ENCODE measurements at regions not wholly inside any gene's neighbourhood (a gene's known extent, or its start where the extent isn't known, plus 50 kb on each side); places are given as distances from the start of the nearest gene placed in this dataset.
"Not testable (repeated sequence)": the region's sequence is repeated elsewhere in the genome, so short reads cannot be mapped to it uniquely, and the experiment has no call there.

GRCh38 chr2:106267997-106268396 lies 73.9 kb upstream of the UXS1 start:
- TF ChIP-seq EZH2 (IDR thresholded peaks at IDR 0.05; ENCODE audit: borderline replicate concordance, low read length), result no peak
- H3K4me3 ChIP-seq (ENCODE audit: low read depth, low read length, poor library complexity, severe bottlenecking), result no peak overlapping the region
- no peaks in the 10 kb centered on the region for H3K79me2 ChIP-seq (ENCODE audit: insufficient read depth, low read length)
- no peaks in the 10 kb centered on the region for H4K20me1 ChIP-seq (ENCODE audit: insufficient read depth, low read length)
- no peak overlapping the region for H3K9ac ChIP-seq (ENCODE audit: low read length)
- no peaks in the 10 kb centered on the region for H3K9me3 ChIP-seq (ENCODE audit: low read length)
- no peaks in the 10 kb centered on the region for H3K4me1 ChIP-seq (ENCODE audit: insufficient read depth, low read length, severe bottlenecking)
- no peak overlapping the region for H2AFZ ChIP-seq (ENCODE audit: low read length)
- no peak overlapping the region for H3K27ac ChIP-seq (ENCODE audit: low read depth, low read length, poor library complexity, severe bottlenecking)
- no peaks in the 10 kb centered on the region for H3K36me3 ChIP-seq (ENCODE audit: insufficient read depth, low read length)
- H3F3A ChIP-seq (ENCODE audit: insufficient read depth, low read length), result no peaks in the 10 kb centered on the region
- H3K27me3 ChIP-seq (ENCODE audit: insufficient read depth, low read length), result no peaks in the 10 kb centered on the region
- no peaks in the 10 kb centered on the region for H3K9me2 ChIP-seq (ENCODE audit: low read depth, low read length)
- H3K4me2 ChIP-seq (ENCODE audit: low read length), result no peak overlapping the region

- Histone ChIP-seq H3K4me3 (ENCODE audit: low read depth, low read length, poor library complexity, severe bottlenecking) (no peak overlapping the region), H3K27ac (ENCODE audit: low read depth, low read length, poor library complexity, severe bottlenecking) (no peak overlapping the region), H2AFZ (ENCODE audit: low read length) (no peak overlapping the region), H3K79me2 (ENCODE audit: insufficient read depth, low read length) (no peaks in the 10 kb centered on the region), H3K4me1 (ENCODE audit: insufficient read depth, low read length, severe bottlenecking) (no peaks in the 10 kb centered on the region), H3K9ac (ENCODE audit: low read length) (no peak overlapping the region), H3K9me2 (ENCODE audit: low read depth, low read length) (no peaks in the 10 kb centered on the region), H3K4me2 (ENCODE audit: low read length) (no peak overlapping the region), H3K9me3 (ENCODE audit: low read length) (no peaks in the 10 kb centered on the region), H4K20me1 (ENCODE audit: insufficient read depth, low read length) (no peaks in the 10 kb centered on the region), H3K27me3 (ENCODE audit: insufficient read depth, low read length) (no peaks in the 10 kb centered on the region), H3F3A (ENCODE audit: insufficient read depth, low read length) (no peaks in the 10 kb centered on the region), H3K36me3 (ENCODE audit: insufficient read depth, low read length) (no peaks in the 10 kb centered on the region)
- TF ChIP-seq CTCF (IDR thresholded peaks at IDR 0.05; ENCODE audit: low read length) (no peak), EZH2 (IDR thresholded peaks at IDR 0.05; ENCODE audit: borderline replicate concordance, low read length) (no peak)
Observed at GRCh38 chr2:106261871-106262321, 67.8 kb upstream of the UXS1 start.

- not testable (repeated sequence) for H3K9me2 ChIP-seq (ENCODE audit: low read depth, low read length); H3K27me3 ChIP-seq (ENCODE audit: insufficient read depth, low read length); H2AFZ ChIP-seq (ENCODE audit: low read length); H3K27ac ChIP-seq (ENCODE audit: low read depth, low read length, poor library complexity, severe bottlenecking); H3K36me3 ChIP-seq (ENCODE audit: insufficient read depth, low read length); H3K4me2 ChIP-seq (ENCODE audit: low read length); H3K9me3 ChIP-seq (ENCODE audit: low read length); H3F3A ChIP-seq (ENCODE audit: insufficient read depth, low read length); H3K79me2 ChIP-seq (ENCODE audit: insufficient read depth, low read length); H3K4me1 ChIP-seq (ENCODE audit: insufficient read depth, low read length, severe bottlenecking); H4K20me1 ChIP-seq (ENCODE audit: insufficient read depth, low read length); H3K4me3 ChIP-seq (ENCODE audit: low read depth, low read length, poor library complexity, severe bottlenecking); H3K9ac ChIP-seq (ENCODE audit: low read length)
Observed at GRCh38 chr2:106258859-106259258, 64.8 kb upstream of the UXS1 start.

- H3K79me2 ChIP-seq (ENCODE audit: insufficient read depth, low read length), result no peaks in the 10 kb centered on the region
- no peaks in the 10 kb centered on the region for H3K36me3 ChIP-seq (ENCODE audit: insufficient read depth, low read length)
- no peak overlapping the region for H2AFZ ChIP-seq (ENCODE audit: low read length)
- no peaks in the 10 kb centered on the region for H3K9me2 ChIP-seq (ENCODE audit: low read depth, low read length)
- no peak overlapping the region for H3K27ac ChIP-seq (ENCODE audit: low read depth, low read length, poor library complexity, severe bottlenecking)
- no peak for TF ChIP-seq EZH2 (IDR thresholded peaks at IDR 0.05; ENCODE audit: borderline replicate concordance, low read length)
- TF ChIP-seq CTCF (IDR thresholded peaks at IDR 0.05; ENCODE audit: low read length), result no peak
- H3K9me3 ChIP-seq (ENCODE audit: low read length), result no peaks in the 10 kb centered on the region
- H4K20me1 ChIP-seq (ENCODE audit: insufficient read depth, low read length), result no peaks in the 10 kb centered on the region
- H3K4me3 ChIP-seq (ENCODE audit: low read depth, low read length, poor library complexity, severe bottlenecking), result no peak overlapping the region
- no peak overlapping the region for H3K9ac ChIP-seq (ENCODE audit: low read length)
- no peaks in the 10 kb centered on the region for H3K4me1 ChIP-seq (ENCODE audit: insufficient read depth, low read length, severe bottlenecking)
- H3F3A ChIP-seq (ENCODE audit: insufficient read depth, low read length), result no peaks in the 10 kb centered on the region
- H3K27me3 ChIP-seq (ENCODE audit: insufficient read depth, low read length), result no peaks in the 10 kb centered on the region
- H3K4me2 ChIP-seq (ENCODE audit: low read length), result no peak overlapping the region
Observed at GRCh38 chr2:106257830-106258229, 63.7 kb upstream of the UXS1 start.

Data from OCI-LY1 (cell line).